HEK293 (cell line): ENCODE measurements at regions not wholly inside any gene's neighbourhood (a gene's known extent, or its start where the extent isn't known, plus 50 kb on each side); places are given as distances from the start of the nearest gene placed in this dataset.

Experiments
- GLIS2 ChIP-seq: fragments of 450-650 bp; formaldehyde crosslinking; IDR thresholded peaks from 2 replicates; pipeline ENCODE4 v1.5.1; 2016; ENCODE audit warnings: missing biosample characterization, missing genetic modification characterization
- HIC1 ChIP-seq: fragments of 450-650 bp; formaldehyde crosslinking; IDR thresholded peaks from 2 replicates; pipeline ENCODE4 v1.5.1; 2016; ENCODE audit warnings: missing biosample characterization, missing genetic modification characterization
- SETDB1 ChIP-seq: IDR thresholded peaks from one replicate; pipeline ENCODE4 v1.6.1; 2017; ENCODE audit warnings: mild to moderate bottlenecking, low read length, moderate library complexity, mixed read lengths; ENCODE audit not compliant: insufficient read length
- TF ChIP-seq, protein P1 (sequence below): fragments of 450-650 bp; formaldehyde crosslinking; IDR thresholded peaks from 2 replicates; pipeline ENCODE4 v1.5.1; 2016; ENCODE audit warnings: missing biosample characterization, missing genetic modification characterization
- TF ChIP-seq, protein P2 (sequence below): sonication (generic); formaldehyde crosslinking; IDR thresholded peaks from 2 replicates; pipeline ENCODE4 v1.8.1; 2022; ENCODE audit warnings: mild to moderate bottlenecking, moderate library complexity, missing genetic modification reagents

- TF ChIP-seq, protein P1, sequence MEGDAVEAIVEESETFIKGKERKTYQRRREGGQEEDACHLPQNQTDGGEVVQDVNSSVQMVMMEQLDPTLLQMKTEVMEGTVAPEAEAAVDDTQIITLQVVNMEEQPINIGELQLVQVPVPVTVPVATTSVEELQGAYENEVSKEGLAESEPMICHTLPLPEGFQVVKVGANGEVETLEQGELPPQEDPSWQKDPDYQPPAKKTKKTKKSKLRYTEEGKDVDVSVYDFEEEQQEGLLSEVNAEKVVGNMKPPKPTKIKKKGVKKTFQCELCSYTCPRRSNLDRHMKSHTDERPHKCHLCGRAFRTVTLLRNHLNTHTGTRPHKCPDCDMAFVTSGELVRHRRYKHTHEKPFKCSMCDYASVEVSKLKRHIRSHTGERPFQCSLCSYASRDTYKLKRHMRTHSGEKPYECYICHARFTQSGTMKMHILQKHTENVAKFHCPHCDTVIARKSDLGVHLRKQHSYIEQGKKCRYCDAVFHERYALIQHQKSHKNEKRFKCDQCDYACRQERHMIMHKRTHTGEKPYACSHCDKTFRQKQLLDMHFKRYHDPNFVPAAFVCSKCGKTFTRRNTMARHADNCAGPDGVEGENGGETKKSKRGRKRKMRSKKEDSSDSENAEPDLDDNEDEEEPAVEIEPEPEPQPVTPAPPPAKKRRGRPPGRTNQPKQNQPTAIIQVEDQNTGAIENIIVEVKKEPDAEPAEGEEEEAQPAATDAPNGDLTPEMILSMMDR (tag by site-specific recombination): no peak
- no peak for TF ChIP-seq SETDB1
- no peak for TF ChIP-seq HIC1 (tag by site-specific recombination)
- TF ChIP-seq GLIS2 (tag by site-specific recombination): no peak
- TF ChIP-seq, protein P2, sequence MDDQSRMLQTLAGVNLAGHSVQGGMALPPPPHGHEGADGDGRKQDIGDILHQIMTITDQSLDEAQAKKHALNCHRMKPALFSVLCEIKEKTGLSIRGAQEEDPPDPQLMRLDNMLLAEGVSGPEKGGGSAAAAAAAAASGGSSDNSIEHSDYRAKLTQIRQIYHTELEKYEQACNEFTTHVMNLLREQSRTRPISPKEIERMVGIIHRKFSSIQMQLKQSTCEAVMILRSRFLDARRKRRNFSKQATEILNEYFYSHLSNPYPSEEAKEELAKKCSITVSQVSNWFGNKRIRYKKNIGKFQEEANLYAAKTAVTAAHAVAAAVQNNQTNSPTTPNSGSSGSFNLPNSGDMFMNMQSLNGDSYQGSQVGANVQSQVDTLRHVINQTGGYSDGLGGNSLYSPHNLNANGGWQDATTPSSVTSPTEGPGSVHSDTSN: no peak
These were observed 486.3 kb upstream of the ZNF462 start for GRCh38 chr9:106376689-106377088.
